Hematopoietic multipotent progenitor cell treated with erythropoietin and hydrocortisone succinate and interleukin-3 and kit ligand, for 17 days (in vitro differentiated cells): ENCODE measurements at regions not wholly inside any gene's neighbourhood (a gene's known extent, or its start where the extent isn't known, plus 50 kb on each side); places are given as distances from the start of the nearest gene placed in this dataset.
"Not testable (repeated sequence)": the region's sequence is repeated elsewhere in the genome, so short reads cannot be mapped to it uniquely, and the experiment has no call there.

Source experiments
- DNase-seq: peaks from one replicate; pipeline ENCODE4 v3.0.0-alpha.2; 2015; ENCODE audit warnings: low spot score

DNA sequence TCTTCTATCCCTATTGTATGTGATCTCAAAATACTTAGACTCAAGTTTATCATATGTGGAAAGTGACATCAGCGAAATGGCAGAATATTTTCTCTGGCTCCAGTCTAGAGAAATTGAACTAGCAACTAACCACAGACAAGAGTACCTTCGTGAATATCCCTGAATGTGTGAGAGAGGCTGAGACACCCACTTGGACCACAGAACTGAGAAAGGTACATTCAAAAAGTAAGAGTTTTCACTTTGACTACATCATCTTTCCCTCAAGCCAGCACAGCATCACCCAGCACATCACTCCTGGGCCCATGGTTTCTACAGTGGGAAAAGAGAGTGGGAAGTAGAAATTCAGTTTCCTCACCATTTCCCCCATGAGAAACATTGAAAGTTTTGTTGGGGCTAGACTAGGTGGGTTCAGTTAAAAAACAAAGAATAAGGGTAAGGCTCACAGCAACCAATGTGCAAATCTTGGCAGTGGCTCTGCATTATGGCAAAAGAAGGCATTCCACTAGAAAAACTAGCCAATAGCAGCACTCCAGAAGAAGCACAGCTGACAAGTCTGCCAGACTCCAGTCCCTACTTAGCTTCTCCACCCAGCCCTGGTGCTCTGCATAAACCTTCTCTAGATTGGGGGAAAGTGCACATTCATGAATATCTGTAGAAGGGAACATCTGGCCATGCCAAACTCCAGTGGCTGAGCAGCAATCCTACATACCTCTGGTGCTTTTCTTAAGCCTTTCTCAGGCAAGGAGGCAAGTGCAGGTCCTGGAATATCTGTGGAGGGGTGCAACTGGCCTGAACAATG is 225.6 kb upstream of the VLDLR start:
- DNase-seq: no peak

DNA sequence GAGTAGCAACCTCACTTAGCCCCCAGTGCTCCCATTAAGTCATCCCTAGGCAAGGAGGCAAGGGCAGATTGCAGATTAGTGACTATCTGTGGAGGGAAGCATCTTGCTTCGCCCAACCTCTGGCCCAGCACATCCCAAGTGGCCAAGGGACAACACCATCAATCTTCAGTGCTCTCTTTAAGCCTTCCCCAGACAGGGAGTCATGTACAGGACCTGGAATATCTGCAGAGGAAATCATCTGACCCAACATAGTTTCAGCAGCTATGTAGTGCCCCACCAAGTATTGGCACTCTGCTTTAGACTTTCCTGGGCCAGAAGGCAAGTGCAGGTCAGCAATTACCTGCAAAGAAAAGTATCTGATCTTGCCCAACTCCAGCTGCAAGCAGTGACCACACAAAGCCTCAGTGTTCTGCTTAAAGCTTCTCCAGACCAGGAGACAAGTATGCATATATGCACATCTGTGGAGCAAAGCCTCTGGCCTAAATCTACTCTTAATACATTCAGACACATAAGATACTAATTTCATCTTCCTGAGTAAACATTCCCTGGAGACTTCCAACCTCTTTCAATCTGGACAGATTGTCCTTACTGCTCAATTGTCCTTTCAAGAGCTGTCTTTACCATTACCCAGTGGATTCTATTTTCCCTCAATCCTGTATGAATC is 224.8 kb upstream of the VLDLR start:
- no peak for DNase-seq

DNA sequence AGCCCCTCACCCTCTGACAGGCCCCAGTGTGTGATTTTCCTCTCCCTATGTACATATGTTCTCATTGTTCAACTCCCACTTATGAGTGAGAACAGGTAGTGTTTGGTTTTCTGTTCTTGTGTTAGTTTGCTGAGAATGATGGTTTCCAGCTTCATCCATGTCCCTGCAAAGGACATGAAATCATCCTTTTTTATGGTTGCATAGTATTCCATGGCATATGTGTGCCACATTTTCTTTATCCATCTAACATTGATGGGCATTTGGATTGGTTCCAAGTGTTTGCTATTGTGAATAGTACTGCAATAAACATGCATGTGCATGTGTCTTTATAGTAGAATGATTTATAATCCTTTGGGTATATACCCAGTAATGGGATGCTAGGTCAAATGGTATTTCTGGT is 223.7 kb upstream of the VLDLR start:
- DNase-seq: not testable (repeated sequence)

DNA sequence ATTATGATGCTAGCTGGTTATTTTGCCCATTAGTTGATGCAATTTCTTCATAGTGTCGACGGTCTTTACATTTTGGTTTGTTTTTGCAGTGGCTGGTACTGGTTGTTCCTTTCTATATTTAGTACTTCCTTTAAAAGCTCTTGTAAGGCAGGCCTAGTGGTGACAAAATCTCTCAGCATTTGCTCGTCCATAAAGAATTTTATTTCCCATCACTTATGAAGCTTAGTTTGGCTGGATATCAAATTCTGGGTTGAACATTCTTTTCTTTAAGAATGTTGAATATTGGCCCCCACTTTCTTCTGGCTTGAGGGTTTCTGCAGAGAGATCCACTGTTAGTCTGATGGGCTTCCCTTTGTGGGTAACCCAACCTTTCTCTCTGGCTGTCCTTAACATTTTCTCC is 219.8 kb upstream of the VLDLR start:
- not testable (repeated sequence) for DNase-seq

DNA sequence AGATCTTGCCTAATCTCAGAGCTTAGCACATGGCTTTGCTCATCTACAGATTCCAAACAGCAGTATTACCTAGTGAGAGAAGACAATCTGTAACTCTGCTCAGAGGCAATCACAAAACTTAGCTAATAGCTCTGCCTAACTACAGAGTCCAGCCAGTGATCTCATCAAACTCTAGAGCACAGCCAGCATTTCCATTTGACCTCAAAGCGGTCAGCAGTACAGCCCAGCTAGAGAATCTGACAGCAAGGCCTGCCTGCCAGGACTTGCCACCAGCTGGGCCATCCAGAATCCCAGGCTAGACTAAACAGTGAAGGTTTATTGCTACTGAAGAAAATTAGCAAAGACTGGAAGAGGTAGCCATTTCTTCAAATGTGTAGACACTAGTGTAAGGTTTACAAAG is 217.9 kb upstream of the VLDLR start:
- no peak for DNase-seq

DNA sequence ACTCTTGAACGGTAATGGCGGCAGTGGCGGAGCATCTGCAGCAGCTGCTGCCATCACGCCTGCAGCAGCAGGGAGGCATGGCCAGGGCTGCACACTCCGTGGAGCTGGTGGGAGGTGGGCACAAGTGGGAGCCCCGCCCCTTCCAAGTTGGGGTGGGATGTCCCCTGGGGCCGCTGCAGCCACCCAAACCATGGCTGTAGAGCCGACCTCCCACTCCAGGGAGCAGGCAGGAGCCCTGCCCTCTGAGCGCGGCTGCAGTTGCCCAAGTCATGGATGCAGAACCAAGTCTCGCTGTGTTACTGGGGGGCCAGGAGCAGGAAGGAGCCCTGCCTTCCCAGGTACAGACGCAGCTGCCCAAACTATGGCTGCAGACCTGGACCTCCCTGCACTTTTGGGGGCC is 215.3 kb upstream of the VLDLR start:
- DNase-seq: no peak

DNA sequence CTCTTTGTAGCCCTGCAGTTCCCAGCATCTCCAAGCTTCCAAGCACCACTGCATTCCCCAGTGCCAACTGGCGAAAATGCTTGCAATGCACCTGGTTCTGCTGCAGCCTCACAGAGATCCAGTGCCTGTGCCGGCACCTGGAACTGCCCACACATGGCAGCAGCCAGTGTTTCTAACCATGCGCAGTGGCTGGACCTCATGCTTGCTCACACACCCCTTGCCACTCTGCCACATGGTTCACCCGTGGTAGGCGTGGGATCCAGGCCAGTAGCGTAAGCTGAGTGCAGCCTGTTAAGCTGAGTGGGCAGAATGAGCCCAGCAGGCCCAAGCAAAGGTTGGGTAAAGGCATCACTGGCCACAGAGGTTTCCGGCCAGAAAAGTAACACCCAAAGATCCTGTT is 214.1 kb upstream of the VLDLR start:
- DNase-seq: no peak

DNA sequence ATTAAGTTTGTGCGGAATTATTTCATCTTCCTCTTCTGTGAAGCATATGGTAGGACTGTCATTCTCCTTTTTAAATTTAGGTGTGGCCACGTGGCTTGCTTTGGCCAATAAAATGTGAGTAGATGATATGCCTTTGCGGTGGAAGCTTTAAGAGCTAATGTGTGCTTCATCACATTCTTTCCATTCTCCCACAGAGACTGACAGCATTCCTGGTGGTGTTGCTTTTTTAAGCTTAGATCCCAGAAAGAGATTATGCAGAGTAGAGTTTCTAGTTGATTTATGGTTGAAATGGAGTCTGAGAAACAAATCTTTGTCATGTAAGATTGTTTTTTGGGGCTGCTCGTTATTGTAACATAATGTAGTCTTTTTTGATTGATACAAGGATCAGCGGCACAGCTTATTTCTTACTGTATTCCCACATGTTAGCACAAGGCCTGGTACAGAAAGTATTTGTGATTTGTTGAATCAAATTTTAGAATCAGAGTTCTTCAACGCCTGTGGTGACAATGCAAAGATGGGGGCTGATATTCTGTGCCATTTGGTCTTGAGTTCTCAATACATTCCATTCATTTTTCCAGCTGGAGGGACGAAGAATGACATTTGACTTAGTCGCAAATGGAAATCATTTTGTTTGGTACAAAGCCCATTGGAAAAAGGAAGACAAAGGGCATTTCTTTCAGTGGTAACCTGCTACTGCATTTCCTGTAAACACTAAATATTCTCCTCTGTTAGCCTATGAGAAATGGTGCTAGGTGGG is 209.9 kb upstream of the VLDLR start:
- no peak for DNase-seq

DNA sequence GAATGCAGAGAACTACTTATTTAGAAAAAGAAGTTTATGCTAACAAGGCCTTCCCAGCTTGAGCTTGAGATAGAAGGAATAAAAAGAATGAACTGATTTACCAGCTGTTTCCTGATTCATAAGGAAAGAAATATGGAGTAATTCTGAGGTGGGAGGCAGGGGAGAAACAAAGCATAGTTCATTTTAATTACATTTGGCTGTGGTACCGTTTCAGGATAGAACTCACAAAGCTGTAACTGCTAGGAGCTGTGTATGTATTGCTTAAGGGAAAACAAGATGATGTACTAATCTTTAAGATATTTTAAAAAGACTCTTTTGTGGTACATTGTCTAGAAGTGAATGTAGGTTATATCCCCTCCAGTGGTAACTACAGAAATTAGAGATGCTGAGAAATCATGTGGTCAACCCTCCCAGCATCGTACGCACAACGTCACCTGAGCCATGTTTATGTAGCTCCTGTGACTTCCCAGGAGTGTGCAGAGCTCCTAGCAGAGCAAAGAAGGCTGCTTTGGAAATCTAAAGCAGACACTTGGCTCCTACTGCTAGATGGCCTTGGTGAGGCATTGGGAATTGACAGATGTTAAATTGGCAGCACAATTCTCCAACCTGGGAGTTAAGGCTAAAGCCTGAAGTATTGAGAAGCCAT is 208.3 kb upstream of the VLDLR start:
- no peak for DNase-seq

DNA sequence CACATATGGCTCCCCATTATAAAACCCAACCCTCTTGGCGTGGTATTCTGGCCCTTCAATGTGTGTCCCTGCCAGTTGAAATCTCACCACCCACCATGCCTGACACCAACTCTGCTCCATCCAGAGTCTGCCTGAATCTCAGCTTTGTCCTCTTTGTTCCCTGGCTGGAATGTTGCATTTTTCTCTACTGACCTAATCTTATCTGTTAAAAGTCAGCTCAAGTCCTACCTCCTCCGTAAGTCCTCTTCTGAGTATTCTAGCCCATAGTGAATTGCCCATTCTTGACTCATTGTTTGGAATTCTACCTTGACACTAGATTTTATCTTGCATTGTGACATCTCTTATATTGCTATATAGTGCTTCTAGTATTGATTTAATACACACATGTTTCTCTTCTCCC is 207.1 kb upstream of the VLDLR start:
- DNase-seq: no peak

DNA sequence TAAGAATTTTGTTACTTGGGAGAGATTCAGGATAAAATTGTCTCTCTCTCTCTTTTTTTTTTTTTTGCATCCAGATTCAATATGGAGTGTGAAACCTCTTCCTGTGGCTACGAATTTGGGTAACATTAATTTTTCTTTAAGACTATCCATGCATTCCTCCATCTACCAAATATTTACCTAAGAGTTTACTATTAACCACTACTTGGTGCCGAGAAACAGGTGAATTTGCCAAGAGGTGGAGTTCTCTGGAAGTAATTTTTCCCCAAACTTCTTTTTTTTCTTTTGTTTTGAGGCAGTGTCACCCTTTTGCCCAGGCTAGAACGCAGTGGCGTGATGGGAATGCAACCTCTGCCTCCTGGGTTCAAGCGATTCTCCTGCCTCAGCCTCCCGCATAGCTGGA is 206.3 kb upstream of the VLDLR start:
- no peak for DNase-seq

DNA sequence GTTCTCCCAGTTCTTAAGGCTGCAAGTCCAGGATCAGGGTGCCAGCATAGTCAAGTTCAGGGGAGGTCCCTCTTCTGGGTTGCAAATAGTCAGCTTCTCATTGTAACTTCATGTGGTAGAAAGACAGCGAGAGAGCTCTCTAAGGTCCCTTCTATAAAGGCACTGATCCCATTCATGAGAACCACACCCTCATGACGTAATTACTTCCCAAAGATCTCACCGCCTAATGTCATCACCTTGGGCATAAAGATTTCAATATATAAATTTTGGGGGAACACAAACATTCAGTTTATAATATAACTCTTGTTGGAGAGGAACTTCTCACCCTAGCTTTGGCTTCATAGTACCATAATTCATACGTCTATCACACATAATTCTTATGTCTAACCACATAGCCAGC is 203.9 kb upstream of the VLDLR start:
- no peak for DNase-seq

DNA sequence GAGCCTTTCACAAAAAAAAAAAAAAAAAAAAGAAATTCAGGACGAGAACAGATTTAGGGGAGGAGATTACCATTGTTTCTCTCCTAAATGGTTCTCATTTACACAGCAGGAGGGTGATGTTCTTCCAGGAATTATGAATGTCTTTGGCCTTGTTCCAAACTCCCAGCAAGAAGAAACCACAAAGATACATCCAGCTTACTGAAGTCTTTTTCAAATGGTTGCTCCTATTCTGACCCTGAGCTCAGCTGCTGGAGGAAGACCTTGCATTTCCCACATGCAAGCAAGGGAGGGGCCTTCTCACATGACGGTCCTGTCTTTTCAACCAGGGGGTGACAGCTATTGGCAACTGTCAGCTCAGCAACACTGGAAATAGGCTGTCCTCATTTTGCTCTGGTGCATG is 203.0 kb upstream of the VLDLR start:
- DNase-seq: no peak

DNA sequence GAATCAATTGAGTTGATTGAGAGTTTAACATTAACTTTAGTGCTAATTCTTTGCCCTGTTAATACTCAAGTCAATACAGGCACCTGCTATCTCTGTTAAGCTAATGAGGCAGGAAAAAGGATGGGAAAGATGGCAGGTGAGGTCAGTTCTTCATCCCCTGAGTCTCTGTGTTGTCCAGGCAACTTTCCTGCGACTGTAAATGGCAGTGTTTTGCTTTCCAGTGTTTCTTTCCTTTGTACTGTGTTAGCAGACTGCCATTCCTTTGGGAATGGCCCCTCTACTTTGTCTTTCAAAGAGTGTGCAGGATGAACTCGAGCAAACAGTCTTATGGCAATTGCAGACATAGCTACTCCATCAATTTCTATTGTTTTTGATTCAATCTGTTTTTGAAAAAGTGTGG is 202.2 kb upstream of the VLDLR start:
- no peak for DNase-seq

DNA sequence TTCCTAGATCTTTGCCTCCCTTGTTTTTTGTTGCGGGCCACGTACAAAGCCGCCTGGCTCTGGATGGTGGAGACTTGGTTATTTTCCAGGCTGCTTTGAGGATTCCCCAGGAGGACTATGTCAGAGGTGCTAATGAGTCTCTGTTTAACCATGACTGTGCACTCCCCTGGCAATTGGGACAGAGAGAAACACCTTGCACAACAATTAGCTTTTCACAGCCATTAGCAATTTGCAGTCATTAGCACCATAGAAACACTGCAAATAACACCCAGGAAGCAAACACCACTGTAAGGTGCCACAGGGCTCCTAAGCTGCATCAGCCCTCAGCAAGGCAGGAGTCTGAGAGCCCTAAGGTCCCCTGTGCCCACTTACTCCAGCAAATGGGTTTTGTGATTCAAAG is 201.0 kb upstream of the VLDLR start:
- no peak for DNase-seq

DNA sequence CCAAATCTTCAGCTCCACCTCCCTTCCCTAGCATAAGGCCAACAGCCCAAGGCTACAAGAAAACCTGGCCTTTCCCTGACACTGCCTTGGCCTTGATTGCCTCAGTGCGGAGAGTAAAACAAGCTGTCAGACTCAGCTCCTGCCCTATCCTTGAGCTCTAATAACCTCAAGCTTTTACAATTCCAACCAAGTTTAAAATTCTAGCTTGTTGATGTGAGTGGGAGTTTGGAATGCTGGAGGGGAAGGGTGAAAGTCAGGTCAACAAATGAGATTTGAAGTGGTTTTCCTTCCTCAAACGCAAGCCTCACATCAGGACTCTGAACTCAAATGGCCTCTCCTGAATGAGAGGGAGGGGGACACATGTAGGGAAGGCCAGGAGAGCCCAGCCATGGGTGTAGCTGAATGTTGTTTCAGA is 197.0 kb upstream of the VLDLR start:
- no peak for DNase-seq

DNA sequence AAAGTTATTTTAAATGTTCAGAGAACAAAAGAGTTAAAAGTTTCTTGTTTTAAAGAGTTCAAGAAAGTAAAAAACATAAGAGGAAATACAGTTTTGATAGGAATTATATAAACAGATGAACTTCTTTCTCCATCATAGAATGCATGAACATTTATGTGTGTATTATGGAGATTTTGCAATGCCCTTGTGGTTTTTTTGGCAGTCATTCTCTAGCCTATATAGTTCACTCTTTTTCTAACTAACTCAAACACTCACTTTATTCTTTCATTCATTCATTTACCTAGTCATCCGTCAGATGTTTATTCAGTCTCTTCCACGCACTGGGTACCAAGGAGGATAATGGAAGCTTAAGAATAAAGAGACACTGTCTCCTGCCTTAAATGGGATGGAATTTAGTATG is 195.9 kb upstream of the VLDLR start:
- no peak for DNase-seq

DNA sequence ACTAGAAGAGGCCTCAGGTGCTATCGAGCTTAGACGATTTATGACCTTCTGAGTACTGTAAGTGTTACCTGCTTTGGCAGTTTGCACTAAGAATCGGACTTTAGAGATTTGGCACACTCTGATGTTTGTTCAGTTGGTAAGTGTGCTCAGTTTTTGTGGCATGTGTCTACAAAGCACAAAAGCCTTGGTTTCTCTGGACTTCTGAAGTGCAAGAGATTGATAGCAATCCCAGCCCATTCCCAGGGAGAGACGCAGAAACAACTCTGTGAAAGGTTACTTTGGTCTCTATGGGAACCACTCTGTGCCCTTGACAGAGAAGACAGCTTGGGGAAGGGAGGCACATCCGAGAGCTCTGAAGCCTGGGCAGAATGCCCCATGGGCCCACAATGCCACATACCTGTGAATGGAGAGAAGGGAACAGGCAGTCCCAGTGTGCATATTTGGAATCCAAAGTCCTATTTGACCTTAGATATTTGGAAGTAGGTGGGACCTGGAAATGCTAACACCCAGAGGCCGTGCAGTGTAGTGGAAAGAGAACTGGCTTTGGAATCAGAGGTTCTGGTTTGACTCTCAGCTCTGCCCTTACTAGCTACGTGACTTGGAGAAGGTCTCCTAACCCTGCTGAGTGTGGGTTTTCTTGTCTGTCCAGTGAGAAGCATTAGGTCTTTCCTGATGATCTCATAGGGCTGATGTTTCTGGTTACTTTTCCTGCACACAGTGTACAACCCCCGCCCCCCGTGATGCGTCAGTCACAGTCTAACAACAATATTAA is 194.3 kb upstream of the VLDLR start:
- DNase-seq: no peak

DNA sequence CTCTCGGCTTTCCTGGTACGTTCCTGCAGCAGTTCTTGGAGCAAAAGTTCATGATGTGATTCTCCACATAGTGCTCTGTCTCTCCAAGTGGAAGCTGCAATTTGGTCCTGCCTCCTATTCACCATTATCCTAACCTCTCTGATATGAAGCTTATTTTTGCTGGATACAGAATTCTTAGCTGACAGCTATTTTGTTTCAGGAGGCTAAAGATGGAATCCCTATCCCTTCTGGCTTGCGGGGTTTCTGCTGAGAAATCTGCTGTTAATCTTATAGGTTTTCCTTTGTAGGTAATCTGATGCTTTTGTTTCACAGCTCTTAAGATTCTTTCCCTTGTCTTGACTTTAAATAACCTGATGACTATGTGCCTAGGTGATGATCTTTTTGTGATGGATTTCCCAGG is 181.6 kb upstream of the VLDLR start:
- DNase-seq: no peak

DNA sequence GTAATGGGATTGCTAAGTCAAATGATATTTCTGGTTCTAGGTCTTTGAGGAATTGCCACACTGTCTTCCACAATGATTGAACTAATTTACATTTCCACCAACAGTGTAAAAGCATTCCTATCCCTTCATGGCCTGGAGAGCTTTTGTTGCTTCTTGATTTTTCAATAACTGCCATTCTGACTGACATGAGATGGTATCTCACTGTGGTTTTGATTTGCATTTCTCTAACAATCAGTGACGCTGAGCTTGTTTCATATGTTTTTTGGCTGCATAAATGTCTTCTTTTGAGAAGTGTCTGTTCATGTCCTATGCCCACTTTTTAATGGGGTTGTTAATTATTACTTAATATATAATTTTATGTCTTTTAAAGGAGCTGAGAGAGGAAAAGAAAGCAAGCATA is 177.7 kb upstream of the VLDLR start:
- not testable (repeated sequence) for DNase-seq

DNA sequence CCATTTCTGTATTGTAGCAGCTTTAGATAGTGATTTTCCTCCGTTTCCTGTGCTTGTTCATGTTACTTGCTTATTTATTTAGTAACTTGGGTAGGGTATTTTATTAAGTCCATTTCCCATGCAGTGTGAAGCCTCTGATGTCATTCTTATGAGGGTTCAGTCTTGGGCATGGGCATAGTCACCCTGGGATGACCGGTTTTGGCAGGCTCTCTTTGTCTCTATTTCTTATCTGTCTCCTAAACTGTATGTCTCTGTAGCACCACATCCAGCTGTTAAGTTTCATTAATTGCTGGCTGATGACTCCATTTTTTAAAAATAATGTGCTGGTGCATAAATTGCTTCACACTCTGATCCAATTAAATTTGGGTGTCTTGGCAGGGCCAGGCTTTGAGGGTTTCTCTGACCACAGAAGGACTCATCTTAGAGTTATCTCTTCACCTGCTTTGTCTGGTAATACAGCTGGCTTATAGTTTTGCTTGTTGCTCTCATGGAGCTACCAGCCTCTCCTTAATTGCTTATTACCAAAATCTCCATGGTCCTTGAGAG is 173.3 kb upstream of the VLDLR start:
- DNase-seq: no peak

DNA sequence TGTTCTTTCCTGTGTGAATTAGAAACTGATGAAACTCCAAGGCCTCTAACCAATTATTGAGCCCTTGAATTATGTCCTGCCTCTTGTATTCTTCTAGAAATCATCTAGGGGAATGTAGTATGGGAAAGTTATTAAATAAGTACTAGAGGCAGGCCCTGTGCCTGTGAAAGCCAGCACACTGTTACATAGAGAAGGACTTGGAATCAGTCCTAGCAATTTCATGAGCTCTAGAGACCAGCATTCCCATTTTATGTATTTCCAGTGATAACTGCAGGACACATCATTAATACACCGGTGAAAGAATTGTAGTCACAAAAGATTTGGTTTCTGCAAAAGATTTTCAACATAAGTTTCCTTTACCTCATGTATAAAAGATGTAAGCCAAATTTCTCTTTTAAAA is 168.5 kb upstream of the VLDLR start:
- DNase-seq: no peak
